ENCODE measurements at regions not wholly inside any gene's neighbourhood (a gene's known extent, or its start where the extent isn't known, plus 50 kb on each side); places are given as distances from the start of the nearest gene placed in this dataset.

DNA sequence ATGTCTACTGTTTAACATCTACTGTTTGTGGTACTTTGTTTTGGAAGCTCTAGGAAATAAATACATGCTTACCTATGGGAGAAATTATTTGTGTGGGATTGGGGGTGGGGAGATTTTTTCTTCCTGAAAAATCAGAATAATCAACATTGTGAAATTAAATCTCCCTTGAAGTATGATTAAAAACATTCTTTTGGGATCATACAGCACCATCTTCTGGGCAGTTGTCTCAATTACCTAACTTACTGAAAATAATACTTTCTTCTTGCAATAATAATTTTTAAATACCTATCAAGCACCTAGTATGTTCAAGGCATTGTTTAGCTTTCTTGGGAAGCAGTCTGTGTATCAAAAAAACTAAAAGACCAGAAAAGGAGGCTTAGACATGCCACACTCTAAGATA lies 576.5 kb upstream of the ARGLU1 start:
- no peak for DNase-seq

GRCh38 chr13:107141767-107142166 lies 573.8 kb upstream of the ARGLU1 start:
- no peak for DNase-seq

DNA sequence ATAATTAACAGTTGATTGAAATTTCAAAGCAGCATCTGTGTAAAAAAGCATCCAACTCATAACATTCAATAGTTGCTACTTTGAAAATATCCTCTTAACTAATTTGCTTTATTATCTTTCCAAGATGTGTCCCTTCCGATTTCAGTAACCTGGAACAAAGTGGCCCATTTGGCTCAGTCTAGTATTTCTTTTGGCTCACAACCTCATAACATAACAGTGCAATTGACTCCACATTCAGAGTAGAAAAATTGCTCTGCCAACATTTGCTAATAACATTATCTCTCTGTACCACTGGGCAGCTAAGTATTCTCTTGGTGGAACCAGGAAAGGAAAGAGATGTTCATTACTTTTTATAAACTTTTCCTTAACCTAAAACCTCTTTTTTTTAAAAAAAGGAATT lies 571.1 kb upstream of the ARGLU1 start:
- DNase-seq, result no peak

DNA sequence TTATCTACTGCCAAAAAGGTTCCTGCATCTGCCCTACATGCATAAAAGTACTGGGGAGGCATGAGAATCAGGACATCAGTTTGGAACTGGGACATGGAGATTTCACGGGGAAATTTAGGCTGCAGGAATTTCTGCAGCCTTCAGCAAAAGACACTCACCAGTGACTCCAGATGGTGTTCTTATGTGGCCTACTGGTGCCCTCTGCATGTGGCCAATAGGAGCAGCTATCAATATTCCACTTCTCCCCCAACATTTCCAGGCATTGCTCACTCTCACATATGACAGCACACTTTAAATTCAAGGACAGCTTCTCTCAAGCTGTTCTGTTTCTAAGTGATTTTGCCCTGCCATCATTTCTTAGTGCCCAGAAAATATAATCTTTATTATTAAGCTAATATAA lies 570.5 kb upstream of the ARGLU1 start:
- DNase-seq, result no peak

GRCh38 chr13:107133950-107134349 lies 566.0 kb upstream of the ARGLU1 start:
- no peak for DNase-seq

DNA sequence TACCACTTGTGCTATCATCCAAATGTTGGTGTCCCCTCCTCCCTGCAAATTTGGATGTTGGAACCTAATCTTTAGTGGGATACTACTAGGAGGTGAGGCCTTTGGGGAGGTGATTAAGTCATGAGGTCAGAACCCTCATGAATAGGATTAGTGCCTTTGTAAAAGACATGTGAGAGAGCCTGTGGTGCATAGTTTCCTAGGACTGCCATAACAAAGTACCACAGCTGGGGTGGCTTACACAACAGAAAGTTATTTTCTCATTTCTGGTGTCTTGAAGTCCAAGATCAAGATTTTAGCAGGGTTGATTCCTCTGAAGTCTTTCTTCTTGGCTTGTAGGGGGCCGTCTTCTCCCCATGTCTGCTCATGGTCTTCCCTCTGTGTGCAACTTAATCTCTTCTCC lies 562.6 kb upstream of the ARGLU1 start:
- DNase-seq, result no peak

GRCh38 chr13:107124730-107125129 lies 556.8 kb upstream of the ARGLU1 start:
- DNase-seq, result no peak

- no peak for DNase-seq
Measured at GRCh38 chr13:107124129-107124718, 556.3 kb upstream of the ARGLU1 start.

- DNase-seq, result no peak
Measured at GRCh38 chr13:107121793-107122192, 553.9 kb upstream of the ARGLU1 start.

- no peak for DNase-seq
Measured at GRCh38 chr13:107119989-107120881, 552.3 kb upstream of the ARGLU1 start.

DNA sequence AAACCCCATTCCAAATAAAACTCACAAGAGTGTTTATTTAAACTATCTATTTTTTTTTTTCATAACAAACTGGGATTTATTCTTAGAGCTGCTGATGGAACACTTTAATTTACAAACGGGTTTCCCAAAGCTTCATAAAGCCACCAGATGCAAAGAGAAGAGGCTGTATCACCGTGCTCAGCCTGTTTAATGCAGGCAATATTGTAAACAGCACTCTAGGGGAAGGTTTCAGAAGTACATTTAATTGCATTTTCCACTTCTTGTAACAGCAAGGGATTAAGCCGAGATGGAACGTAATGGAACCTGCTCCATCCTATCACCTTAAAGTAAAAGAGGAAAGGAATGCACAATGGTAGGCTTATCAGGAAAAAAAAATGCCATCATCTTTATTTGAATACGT lies 550.6 kb upstream of the ARGLU1 start:
- no peak for DNase-seq

DNA sequence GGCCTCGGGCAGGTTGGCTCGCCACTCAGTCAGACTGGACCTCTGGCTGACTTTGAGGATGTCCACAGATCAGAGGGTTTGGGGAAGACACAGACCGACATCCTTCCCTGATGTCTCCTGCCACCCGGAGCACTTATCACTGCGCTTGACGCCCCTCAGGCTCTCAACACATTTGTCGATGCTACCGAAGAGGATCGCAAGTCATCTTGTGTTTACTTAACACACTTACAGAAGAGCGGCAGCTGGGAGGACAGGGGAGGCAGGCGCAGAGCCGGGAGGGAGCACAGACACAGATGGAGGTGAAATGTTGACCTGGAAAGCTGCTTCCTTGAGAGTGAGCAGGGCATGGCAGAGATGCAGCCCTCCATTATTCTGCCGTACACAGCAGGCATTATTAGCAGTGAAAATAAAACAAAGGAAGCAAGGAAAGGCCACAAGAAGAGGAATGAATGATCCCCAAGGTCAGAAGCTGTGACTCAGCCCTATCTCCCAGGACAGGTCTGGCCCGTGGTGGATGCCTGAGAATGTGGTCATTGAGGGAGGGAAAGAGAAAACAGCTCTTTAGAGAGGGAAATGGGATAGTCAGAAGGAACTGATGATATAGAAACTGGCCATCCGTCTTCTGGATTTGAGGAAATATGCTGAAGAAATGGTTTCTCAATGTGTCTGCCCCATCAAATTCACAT lies 549.5 kb upstream of the ARGLU1 start:
- DNase-seq, result no peak

DNA sequence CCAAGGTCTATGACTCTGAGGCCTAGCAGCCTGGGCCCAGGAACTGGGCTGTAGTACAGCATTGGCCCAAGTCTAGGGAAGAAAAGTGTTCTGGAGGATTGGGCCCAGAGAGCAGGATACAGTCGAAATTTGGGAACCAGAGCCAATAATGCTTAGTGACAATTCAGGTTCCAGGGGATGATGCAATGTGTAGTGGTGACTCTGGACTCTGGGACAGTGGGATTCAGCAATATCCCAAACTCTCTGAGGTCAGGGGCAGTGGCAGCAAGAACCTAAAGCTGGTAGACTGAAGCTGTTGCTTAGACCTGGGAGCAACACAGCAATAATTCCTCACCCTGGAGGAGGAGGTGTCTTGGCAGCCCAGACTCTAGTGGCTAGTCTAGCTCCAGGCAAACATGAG lies 545.5 kb upstream of the ARGLU1 start:
- DNase-seq, result no peak

DNA sequence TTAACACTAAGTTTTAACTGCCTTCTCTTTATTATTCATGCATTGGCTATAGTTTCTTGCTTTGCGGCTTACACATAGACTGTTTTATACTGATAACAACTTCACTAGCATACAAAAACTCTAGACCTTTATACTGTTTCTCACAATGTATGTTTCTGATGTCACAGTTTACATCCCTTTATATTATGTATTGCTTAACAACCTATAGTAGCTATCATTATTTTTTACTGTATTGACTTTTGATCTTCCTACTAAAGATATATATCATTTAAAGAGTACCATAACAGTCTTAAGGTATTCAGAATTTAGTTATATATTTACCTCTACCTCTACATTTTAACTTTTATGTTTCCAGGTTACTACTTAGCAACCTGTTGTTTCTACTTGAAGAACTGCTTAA lies 543.3 kb upstream of the ARGLU1 start:
- no peak for DNase-seq

DNA sequence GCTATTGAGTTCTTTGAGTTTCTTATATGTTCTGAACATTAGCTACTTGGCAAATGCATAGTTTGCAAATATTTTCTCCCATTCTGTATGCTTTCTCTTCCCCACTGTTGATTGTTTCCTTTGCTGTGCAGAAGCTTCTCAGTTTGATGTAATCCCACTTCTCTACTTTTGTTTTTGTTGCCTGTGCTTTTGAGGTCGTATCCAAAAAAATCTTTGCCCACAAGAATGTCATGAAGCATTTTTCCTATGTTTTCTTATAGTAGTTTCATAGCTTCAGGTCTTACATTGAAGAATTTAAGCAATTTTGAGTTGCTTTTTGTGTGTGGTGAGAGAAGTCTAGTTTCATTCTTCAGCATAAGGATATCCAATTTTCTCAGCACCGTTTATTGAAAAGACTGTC lies 536.7 kb upstream of the ARGLU1 start:
- DNase-seq, result no peak

DNA sequence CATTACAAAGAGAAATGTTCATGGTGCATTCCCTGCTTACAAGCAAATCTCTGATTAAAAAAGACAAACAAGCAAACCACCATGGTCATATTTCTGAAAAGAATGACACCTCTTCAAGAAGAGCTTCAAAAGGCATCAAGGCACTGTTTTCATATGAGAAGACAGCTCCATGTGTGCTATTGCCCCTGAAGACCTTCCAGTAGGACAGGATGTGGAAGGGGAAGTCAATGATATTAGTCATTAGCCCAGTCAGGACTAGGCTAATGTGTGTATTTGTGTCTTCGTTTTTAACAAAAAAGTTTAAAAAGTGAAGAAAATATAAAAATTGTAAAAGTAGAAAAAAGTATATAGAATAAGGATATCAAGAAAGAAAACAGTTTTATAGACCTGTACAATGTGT lies 534.7 kb upstream of the ARGLU1 start:
- DNase-seq, result no peak

GRCh38 chr13:107099661-107100060 lies 531.7 kb upstream of the ARGLU1 start:
- DNase-seq, result no peak

DNA sequence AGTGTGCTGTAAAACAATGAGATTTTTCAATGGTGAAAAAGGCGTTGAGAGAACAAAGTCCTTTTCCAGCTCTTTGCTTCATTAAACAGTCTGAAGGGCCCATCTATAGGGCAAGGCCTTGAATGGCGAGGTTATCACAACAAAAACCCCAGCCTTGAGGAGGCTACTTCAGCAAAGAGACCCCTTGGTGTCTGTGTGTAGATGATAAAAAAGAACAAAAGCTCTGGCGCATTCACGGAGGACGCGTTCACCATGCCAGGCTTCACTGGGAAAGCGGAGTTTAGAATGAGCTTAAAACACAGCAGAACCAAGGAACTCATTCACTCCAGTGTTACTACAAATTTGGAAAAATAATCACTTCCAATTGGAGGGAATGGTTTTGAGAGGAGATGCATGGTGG lies 530.0 kb upstream of the ARGLU1 start:
- DNase-seq, result no peak

GRCh38 chr13:107095876-107096275 lies 527.9 kb upstream of the ARGLU1 start:
- no peak for DNase-seq

- no peak for DNase-seq
Measured at GRCh38 chr13:107091861-107092260, 523.9 kb upstream of the ARGLU1 start.

DNA sequence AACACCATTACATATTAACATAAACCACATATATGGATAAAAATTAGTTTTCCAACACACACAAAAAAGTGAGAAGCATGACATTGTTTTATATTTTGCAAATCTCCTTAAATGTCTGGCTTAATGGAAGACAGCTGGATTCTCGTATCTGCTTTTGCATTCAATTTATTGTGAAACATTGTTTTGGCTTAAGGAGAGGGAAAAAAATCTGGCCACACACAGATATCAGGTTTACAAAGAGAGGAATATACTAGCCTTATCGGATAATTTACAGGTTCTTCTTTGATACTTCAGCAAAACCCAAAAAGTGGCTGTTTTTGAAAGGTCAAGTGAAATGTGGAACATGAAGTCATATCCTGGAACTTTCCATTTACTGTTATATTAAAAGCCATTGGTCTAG lies 523.5 kb upstream of the ARGLU1 start:
- no peak for DNase-seq

GRCh38 chr13:107088061-107088460 lies 520.1 kb upstream of the ARGLU1 start:
- DNase-seq, result no peak

GRCh38 chr13:107079423-107080049 lies 511.6 kb upstream of the ARGLU1 start:
- no peak for DNase-seq

All from central memory CD4-positive, alpha-beta T cell (primary cell).